A549 (cell line): ENCODE measurements at regions not wholly inside any gene's neighbourhood (a gene's known extent, or its start where the extent isn't known, plus 50 kb on each side); places are given as distances from the start of the nearest gene placed in this dataset.

Experiments used
- BCL3 ChIP-seq: fragments of >200 bp; sonication (Bioruptor Twin); formaldehyde crosslinking; IDR thresholded peaks from 3 replicates; pipeline ENCODE4 v1.6.1; 2016
- CHD2 ChIP-seq: fragments of 150-350 bp; IDR thresholded peaks from 2 replicates; pipeline ENCODE4 v1.6.1; 2014; ENCODE audit warnings: low read length; ENCODE audit not compliant: partially characterized antibody
- CTCF ChIP-seq: fragments of >200 bp; sonication (Bioruptor Twin); formaldehyde crosslinking; IDR thresholded peaks from 3 replicates; pipeline ENCODE4 v1.5.1; 2016
- EP300 ChIP-seq, 2 experiments: fragments of >200 bp; sonication (Bioruptor Twin); formaldehyde crosslinking; IDR thresholded peaks; 2 replicates in 1 of 2; 3 replicates in 1 of 2; pipeline ENCODE4 v1.6.1; 2016 to 2017
- HDAC2 ChIP-seq: fragments of 200-600 bp; sonication (generic); IDR thresholded peaks from 2 replicates; pipeline ENCODE4 v1.6.1; 2016
- HOXB5 ChIP-seq: fragments of 250-450 bp; sonication (Bioruptor Pico); IDR thresholded peaks from 2 replicates; pipeline ENCODE4 v1.5.0; 2020; ENCODE audit warnings: mild to moderate bottlenecking, moderate library complexity
- KDM1A ChIP-seq: fragments of 200-600 bp; sonication (generic); IDR thresholded peaks from 2 replicates; pipeline ENCODE4 v1.6.1; 2016; ENCODE audit warnings: low read depth, mild to moderate bottlenecking
- POLR2A ChIP-seq: IDR thresholded peaks from 2 replicates; pipeline ENCODE4 v1.6.1; 2012; ENCODE audit warnings: mild to moderate bottlenecking, low read length
- RAD21 ChIP-seq, 2 experiments: fragments of >200 bp in 1 of 2; sonication (Bioruptor Twin) in 1 of 2; formaldehyde crosslinking in 1 of 2; IDR thresholded peaks in 1 of 2; conservative IDR thresholded peaks in 1 of 2; 2 replicates in 1 of 2; 3 replicates in 1 of 2; pipeline ENCODE4 v1.6.1; 2012 to 2018; ENCODE audit warnings: inconsistent platforms in 1 of 2
- SMC3 ChIP-seq: fragments of >200 bp; sonication (Bioruptor Twin); formaldehyde crosslinking; IDR thresholded peaks from 3 replicates; pipeline ENCODE4 v1.6.1; 2018; ENCODE audit warnings: inconsistent platforms

GRCh38 chr13:79884890-79885289 is 403.9 kb downstream of the NDFIP2 start:
- TF ChIP-seq SMC3: no peak
- TF ChIP-seq CTCF: no peak
- TF ChIP-seq EP300 (IDR thresholded peaks at IDR 0.05): no peak
- TF ChIP-seq CHD2: no peak
- no peak for TF ChIP-seq BCL3
- TF ChIP-seq HDAC2: no peak
- TF ChIP-seq KDM1A: no peak
- no peak for TF ChIP-seq RAD21 (conservative IDR thresholded peaks at IDR 0.05 in 1 of 2, IDR thresholded peaks at IDR 0.05 in 1 of 2)
- no peak for TF ChIP-seq HOXB5
- TF ChIP-seq POLR2A: no peak
